Superior temporal gyrus (tissue), 1 donor: ENCODE measurements at regions not wholly inside any gene's neighbourhood (a gene's known extent, or its start where the extent isn't known, plus 50 kb on each side); places are given as distances from the start of the nearest gene placed in this dataset.

Experiments used
- DNase-seq: peaks from one replicate; pipeline ENCODE4 v3.0.0-alpha.2; 2016; ENCODE audit errors: extremely low spot score

DNA sequence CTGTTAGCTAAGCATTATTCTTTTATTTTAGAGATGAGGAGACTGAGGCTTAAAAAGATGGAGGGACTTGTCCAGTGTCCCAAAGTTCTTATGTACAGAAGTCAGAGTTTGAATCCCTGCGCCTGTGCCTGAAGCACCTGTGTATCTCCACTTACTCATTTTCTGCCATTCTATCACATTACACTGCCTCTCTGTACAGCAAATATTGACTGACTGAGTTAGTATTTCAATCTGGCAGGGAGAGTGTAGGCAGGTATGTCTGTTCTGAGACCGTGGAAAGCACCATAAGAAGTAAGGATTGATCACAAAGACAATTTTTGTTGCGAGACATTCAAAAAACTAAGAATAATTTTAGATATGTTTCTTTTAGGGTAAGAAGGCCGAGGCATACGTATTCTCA lies 162.7 kb downstream of the KITLG start:
- no peak for DNase-seq

DNA sequence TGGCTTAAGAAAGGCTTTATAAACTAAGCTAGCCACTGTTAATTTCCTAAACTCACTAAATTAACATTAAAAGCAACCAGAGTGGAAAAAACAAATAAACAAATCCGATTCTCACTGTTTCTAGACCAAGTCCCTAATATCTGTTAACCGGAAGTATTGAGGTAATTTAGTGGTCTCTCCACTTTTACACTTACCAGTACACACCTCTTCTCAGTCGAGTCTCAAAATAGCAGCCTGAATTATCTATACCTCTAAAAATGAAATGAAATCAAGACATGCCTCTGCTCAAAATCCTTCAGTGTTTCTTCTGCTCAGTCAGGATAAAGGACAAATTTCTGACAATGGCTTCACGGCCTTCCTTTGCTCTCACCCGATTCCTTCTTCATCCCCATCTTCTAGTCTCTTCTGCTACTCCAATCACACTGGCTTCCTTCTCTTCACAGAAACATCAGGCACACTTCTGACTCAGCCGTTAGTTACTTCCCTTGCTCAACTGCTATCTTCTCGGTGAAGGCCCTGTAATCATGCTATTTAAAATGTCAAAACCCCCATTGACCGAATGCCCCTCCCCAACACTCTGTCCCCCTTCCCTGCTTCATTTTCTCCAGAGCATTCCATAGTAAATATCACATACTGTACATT lies 161.3 kb downstream of the KITLG start:
- DNase-seq: no peak

DNA sequence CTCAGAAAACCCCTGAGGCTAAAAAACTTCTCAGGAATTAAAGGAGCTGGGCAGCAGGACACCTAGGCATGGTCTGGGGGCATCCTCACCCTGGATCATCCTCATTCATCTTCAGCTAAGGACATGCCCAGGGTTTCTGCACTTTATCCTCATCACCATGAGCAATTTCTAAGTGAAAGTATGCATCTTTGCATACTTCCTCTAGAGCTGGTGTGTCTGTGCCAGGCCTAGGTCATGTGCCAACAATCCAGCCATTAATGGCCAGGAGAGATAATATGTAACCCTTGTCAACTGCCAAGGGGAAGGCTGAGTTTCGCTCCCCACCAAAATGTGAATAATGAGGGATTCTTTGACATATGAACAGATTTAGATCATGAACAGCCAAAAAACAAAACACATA lies 160.5 kb downstream of the KITLG start:
- DNase-seq: no peak

- no peak for DNase-seq
Measured at GRCh38 chr12:88420457-88420856, 159.8 kb downstream of the KITLG start.

GRCh38 chr12:88424791-88425730 lies 155.2 kb downstream of the KITLG start:
- no peak for DNase-seq

- DNase-seq: no peak
Measured at GRCh38 chr12:88428350-88428749, 151.9 kb downstream of the KITLG start.

DNA sequence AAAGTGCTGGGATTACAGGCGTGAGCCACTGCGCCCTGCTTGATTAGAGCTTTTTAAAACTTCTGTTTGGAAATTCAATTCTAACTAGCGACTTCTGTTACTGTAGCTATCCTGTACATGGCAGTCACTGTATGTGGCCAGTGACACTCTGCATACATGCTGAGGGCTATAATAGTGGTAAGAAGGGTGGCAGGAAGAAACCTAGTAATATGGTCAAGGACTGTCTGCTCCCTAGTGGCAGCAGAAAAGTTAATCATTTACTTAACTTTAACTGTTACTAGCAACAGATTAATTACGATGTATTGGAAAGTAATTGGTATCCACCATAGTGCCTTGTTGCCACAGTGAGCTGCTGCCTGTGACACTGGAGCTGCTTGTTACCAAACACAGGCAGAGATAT lies 149.0 kb downstream of the KITLG start:
- no peak for DNase-seq

DNA sequence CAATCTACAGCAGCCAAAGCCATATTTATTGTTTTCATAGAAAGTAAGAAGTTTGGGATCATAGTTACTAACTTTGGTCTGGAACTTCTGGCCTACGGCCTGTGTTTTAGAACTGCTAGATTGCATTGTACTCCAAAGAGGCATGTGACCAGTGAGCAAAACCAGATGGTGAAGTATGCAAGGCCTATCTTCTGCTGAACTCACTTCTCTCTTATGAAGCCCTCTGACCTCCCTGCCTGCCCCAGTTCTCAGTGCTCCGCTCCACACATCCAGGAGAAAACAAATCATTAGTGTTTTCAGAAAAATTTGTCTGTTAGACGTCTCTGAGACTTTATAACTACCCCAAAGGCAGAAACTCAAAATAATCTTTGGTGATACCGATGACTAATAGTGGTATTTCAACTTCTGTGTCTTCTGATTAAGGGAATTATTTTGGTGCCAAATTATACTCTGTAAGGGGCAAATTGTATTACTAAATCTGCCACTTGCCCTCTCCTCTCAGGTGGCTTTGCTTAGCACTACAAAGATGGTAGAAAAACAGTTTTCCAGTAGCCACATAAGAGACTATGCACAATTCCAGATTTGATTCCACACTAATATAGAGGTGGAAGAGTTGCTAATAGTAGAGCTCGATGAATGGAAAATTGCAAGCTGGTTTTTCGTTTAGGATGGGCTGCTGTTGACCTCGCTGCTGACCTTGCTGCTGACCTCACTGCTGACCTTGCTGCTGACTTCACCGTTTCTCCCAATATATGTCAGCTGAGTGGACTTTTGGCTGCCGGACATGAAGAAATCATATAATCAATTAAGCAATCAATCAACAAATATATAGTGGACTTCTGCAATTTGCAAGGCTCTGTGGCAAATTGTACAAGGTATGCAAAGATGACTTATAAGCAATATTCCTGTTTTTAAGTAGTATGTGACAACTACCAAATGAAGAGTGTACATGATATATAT lies 147.5 kb downstream of the KITLG start:
- DNase-seq: no peak

- peak; percentile 29 for DNase-seq
Measured at GRCh38 chr12:88433997-88434703, 146.1 kb downstream of the KITLG start.

GRCh38 chr12:88435334-88436076 lies 144.8 kb downstream of the KITLG start:
- DNase-seq: peak; percentile 55

DNA sequence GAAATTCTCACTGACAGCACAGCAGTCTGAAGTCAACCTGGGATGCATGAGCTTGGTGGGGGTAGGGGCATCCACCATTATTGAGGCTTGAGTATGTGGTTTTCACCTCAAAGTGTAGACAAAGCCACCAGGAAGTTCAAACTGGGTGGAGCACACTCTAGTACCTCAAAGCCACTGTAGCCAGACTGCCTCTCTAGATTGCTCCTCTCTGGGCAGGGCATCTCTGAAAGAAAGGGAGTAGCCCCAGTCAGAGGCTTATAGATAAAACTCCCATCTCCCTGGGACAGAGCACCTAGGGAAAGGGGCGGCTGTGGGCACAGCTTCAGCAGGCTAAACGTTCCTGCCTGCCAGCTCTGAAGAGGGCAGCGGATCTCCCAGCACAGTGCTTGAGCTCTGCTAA lies 143.0 kb downstream of the KITLG start:
- DNase-seq: no peak
